Nephron progenitor cell (in vitro differentiated cells): ENCODE measurements at regions not wholly inside any gene's neighbourhood (a gene's known extent, or its start where the extent isn't known, plus 50 kb on each side); places are given as distances from the start of the nearest gene placed in this dataset.
A peak's percentile ranks its signal among the peaks of the same experiment; 100 is the strongest.

Experiments used
- DNase-seq: peaks from one replicate; pipeline ENCODE4 v3.0.0; 2021
- H3K27ac Mint-ChIP-seq: 2 replicates; pipeline ENCODE4 v1.8.0; 2021; ENCODE audit warnings: mild to moderate bottlenecking, moderate library complexity, mixed read lengths
- H3K27me3 Mint-ChIP-seq: 2 replicates; pipeline ENCODE4 v1.8.0; 2021; ENCODE audit warnings: mild to moderate bottlenecking, low read depth, mixed read lengths; ENCODE audit not compliant: poor library complexity
- H3K36me3 Mint-ChIP-seq: 2 replicates; pipeline ENCODE4 v1.8.0; 2021; ENCODE audit warnings: low read depth, mixed read lengths
- H3K4me1 Mint-ChIP-seq: 2 replicates; pipeline ENCODE4 v1.8.0; 2021; ENCODE audit warnings: mixed read lengths
- H3K4me3 Mint-ChIP-seq: 2 replicates; pipeline ENCODE4 v1.8.0; 2021; ENCODE audit warnings: mild to moderate bottlenecking, moderate library complexity, mixed read lengths
- H3K9me3 Mint-ChIP-seq: 2 replicates; pipeline ENCODE4 v1.8.0; 2021; ENCODE audit warnings: mild to moderate bottlenecking, moderate library complexity, mixed read lengths
- TF ChIP-seq, protein P1 (sequence below): fragments of 200-600 bp; sonication (generic); IDR thresholded peaks from 2 replicates; pipeline ENCODE4 v1.5.0; 2021; ENCODE audit warnings: antibody characterized with exemption

DNA sequence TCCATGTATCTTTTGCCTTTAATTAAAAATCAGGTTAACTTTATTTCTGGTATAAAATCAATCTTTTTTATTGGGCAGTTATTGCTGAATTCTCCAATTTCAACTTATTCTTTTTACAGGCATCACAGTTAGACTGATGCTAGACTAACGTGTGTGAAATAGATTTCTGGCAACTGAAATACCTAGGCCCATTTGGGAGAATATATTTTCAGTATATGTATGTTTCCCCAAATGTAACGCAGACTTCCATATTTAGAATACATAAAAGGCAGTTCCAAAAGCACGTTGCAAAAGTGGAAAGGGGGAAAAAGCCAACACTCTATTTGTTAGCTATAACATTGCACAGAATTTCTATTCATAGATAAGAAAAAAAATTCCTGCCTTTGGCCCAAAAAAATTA is 297.0 kb downstream of the ATP23 start:
- DNase-seq = no peak
- Mint-ChIP-seq H3K4me1 (no peaks in the 10 kb centered on the region), H3K36me3 (no peaks in the 10 kb centered on the region), H3K9me3 (peaks cover 4% of the 10 kb centered on the region), H3K27me3 (no peaks in the 10 kb centered on the region), H3K27ac (no peak overlapping the region), H3K4me3 (no peak overlapping the region)
- TF ChIP-seq, protein P1, sequence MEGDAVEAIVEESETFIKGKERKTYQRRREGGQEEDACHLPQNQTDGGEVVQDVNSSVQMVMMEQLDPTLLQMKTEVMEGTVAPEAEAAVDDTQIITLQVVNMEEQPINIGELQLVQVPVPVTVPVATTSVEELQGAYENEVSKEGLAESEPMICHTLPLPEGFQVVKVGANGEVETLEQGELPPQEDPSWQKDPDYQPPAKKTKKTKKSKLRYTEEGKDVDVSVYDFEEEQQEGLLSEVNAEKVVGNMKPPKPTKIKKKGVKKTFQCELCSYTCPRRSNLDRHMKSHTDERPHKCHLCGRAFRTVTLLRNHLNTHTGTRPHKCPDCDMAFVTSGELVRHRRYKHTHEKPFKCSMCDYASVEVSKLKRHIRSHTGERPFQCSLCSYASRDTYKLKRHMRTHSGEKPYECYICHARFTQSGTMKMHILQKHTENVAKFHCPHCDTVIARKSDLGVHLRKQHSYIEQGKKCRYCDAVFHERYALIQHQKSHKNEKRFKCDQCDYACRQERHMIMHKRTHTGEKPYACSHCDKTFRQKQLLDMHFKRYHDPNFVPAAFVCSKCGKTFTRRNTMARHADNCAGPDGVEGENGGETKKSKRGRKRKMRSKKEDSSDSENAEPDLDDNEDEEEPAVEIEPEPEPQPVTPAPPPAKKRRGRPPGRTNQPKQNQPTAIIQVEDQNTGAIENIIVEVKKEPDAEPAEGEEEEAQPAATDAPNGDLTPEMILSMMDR = no peak

DNA sequence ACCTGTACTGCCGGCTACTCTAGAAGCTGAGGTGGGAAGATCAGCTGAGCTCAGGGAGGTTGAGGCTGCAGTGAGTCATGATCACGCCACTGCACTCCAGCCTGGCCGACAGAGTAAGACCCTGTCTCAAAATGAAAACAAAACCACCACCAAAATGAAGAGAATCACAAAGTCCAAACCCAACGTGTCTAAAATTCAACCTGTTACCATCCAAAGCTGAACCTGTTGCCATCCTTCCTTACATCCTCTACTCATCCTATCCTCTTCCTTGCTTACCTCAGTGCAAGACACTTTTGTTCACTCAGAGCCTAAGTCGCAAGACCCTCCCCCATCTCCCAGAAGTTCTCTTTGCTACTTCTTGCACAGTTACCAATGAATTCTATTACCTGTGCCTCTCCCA is 299.7 kb downstream of the ATP23 start:
- Mint-ChIP-seq H3K27ac (no peak overlapping the region), H3K4me3 (no peak overlapping the region), H3K4me1 (no peaks in the 10 kb centered on the region), H3K27me3 (peaks cover 2% of the 10 kb centered on the region), H3K36me3 (no peaks in the 10 kb centered on the region), H3K9me3 (no peaks in the 10 kb centered on the region)
- no peak for DNase-seq
- TF ChIP-seq, protein P1 = no peak

DNA sequence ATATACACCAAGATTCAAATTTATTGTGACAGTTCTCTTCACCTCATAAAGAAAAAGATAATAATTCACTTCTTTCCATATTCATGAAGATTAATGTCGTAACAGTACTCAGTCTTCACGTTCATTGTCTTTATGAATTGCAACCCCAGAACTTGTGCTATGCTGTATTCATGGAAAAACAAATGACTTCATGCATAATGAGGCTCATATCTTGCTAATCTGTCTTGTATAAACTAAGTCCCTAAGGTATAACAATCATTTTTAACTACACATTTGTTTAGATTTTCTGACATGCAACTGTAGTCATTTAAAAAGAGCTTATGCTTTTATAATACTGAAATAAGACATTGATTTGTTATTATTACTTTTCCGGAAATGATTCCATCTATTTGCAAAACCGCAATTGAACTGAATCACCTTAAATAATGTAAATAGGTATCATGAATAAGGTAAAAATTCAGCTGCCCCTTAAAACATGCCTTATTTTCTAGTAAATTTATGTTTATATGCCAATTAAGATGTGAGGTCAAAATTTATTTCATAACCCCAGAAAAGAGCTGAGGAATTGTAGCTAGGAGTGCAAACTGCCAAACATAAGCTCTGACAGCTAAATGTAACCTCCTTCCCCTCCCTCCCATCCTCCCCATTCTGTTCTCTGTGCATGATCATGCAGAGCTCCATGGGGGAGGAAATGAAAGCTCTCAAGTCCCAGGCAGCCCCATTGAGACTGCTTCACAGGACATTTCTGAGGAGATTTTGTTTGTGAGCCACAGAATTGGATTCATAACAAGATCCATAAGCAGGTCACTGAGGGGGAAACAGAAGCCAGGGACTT is 301.6 kb downstream of the ATP23 start:
- Mint-ChIP-seq H3K9me3 (no peaks in the 10 kb centered on the region), H3K27me3 (peaks cover 2% of the 10 kb centered on the region), H3K27ac (no peak overlapping the region), H3K36me3 (no peaks in the 10 kb centered on the region), H3K4me3 (no peak overlapping the region), H3K4me1 (no peaks in the 10 kb centered on the region)
- TF ChIP-seq, protein P1 = no peak
- no peak for DNase-seq

DNA sequence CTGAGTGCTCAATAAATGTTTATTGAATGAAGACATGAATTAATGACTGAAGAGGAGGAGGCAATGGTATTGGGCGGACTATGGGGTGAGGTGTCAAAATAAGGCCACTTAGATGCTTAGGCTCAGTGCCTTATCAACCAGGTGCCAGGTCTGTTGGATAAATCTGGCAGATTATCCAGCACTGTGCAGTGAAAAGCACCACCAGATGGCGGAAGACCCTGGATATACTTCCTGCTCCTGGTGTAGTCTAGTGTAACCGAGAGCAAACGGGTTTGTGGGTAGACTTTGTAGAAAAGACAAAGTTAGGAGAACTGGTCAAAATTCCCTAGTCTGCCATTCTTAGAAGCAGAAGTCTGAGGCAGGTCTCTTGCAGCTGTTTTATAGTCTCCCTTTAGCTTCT is 306.3 kb downstream of the ATP23 start:
- no peaks in the 10 kb centered on the region for H3K9me3 Mint-ChIP-seq
- H3K27me3 Mint-ChIP-seq = peaks cover 2% of the 10 kb centered on the region
- H3K4me1 Mint-ChIP-seq = peaks cover 16% of the 10 kb centered on the region
- H3K27ac Mint-ChIP-seq = no peak overlapping the region
- DNase-seq = no peak
- no peaks in the 10 kb centered on the region for H3K36me3 Mint-ChIP-seq
- no peak overlapping the region for H3K4me3 Mint-ChIP-seq
- TF ChIP-seq, protein P1 = no peak

DNA sequence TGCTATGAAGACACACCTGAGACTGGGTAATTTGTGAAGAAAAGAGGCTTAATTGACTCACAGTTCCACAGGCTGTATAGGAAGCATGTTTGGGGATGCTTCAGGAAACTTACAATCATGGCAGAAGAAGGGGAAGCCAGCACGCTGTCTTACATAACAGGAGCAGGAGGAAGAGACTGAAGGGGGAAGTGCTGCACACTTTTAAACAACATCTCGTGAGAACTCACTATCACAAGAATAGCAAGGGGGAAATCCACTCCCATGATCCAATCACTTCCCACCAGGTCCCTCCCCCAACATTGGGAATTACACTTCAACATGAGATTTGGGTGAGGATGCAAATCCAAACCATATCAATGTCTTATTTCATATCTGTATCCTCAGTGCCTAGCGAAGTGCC is 307.2 kb downstream of the ATP23 start:
- Mint-ChIP-seq H3K4me3 (no peak overlapping the region), H3K4me1 (peaks cover 16% of the 10 kb centered on the region), H3K36me3 (no peaks in the 10 kb centered on the region), H3K27me3 (peaks cover 2% of the 10 kb centered on the region), H3K9me3 (no peaks in the 10 kb centered on the region), H3K27ac (no peak overlapping the region)
- TF ChIP-seq, protein P1 = no peak
- DNase-seq = no peak

DNA sequence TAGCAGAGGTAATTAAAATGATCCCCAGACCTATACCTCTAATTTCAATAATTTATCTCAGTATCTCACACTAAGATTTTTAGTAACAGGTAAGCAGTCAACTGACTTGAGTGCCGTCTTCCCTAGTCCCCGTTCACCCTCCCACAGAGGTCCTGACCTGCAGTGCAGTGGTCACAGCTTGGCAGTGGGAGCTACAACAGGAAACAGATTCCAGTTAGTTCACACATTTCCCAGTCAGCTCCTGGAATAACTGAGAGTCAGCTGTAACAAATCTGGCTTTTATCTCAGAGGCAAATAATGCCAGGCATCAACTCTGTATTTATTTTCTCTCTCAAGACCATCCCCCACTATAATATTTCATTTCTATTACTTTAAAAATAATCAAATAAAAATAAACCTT is 308.2 kb downstream of the ATP23 start:
- TF ChIP-seq, protein P1 = no peak
- Mint-ChIP-seq H3K9me3 (no peaks in the 10 kb centered on the region), H3K27ac (peak overlapping the region; percentile 36), H3K4me3 (no peak overlapping the region), H3K4me1 (peaks cover 16% of the 10 kb centered on the region), H3K27me3 (no peaks in the 10 kb centered on the region), H3K36me3 (no peaks in the 10 kb centered on the region)
- peak; percentile 20 for DNase-seq
